CD4-positive, alpha-beta T cell (primary cell): ENCODE measurements at regions not wholly inside any gene's neighbourhood (a gene's known extent, or its start where the extent isn't known, plus 50 kb on each side); places are given as distances from the start of the nearest gene placed in this dataset.

ENCODE experiments used
- ATAC-seq: fragments of 200-7000 bp; cut with Tn5 transposase; one replicate; pipeline ENCODE4 v1.10.0; 2022; ENCODE audit warnings: mild to moderate bottlenecking; ENCODE audit not compliant: poor library complexity
- CTCF ChIA-PET: fragments of 350-600 bp; sonication (Branson Sonifier 250); formaldehyde crosslinking; loops from one replicate; lab custom pipeline; 2021; ENCODE audit warnings: antibody characterized with exemption, inconsistent platforms; lab: Charles Lee
- POLR2A ChIA-PET: fragments of 350-600 bp; sonication (Branson Sonifier 250); formaldehyde crosslinking; loops from one replicate; lab custom pipeline; 2021; ENCODE audit warnings: antibody characterized with exemption, inconsistent platforms; lab: Charles Lee
- DNase-seq, 14 experiments: peaks; one replicate each; pipeline ENCODE4 v3.0.0-alpha.2; 2013 to 2020; ENCODE audit warnings: mixed read lengths in 2 of 14
- H3K27ac ChIP-seq, 2 donors: one replicate each; pipeline versions ENCODE4 v1.5.1 to v1.7.0; 2013; ENCODE audit warnings: low read length in 2 of 2, low read depth in 1 of 2, mild to moderate bottlenecking in 1 of 2
- H3K27me3 ChIP-seq, 2 experiments: 1 replicate in 1 of 2; 2 replicates in 1 of 2; pipeline versions ENCODE4 v1.6.1 to v1.7.0; 2013; ENCODE audit warnings: low read length in 2 of 2, control low read depth in 1 of 2, mild to moderate bottlenecking in 1 of 2, moderate library complexity in 1 of 2; ENCODE audit not compliant: insufficient read depth in 2 of 2, control insufficient read depth in 1 of 2
- H3K36me3 ChIP-seq: one replicate; pipeline ENCODE4 v1.6.1; 2013; ENCODE audit warnings: low read length, control low read depth; ENCODE audit not compliant: insufficient read depth
- H3K4me1 ChIP-seq: one replicate; pipeline ENCODE4 v1.6.1; 2013; ENCODE audit warnings: low read length, control low read depth; ENCODE audit not compliant: insufficient read depth
- H3K4me3 ChIP-seq: one replicate; pipeline ENCODE4 v1.5.1; 2013; ENCODE audit warnings: mild to moderate bottlenecking, low read length, moderate library complexity
- H3K9me3 ChIP-seq, 2 experiments: 1 replicate in 1 of 2; 2 replicates in 1 of 2; pipeline versions ENCODE4 v1.6.1 to v1.7.0; 2013; ENCODE audit warnings: low read length in 2 of 2, mild to moderate bottlenecking in 2 of 2, control low read depth in 1 of 2, moderate library complexity in 1 of 2; ENCODE audit not compliant: control insufficient read depth in 1 of 2, insufficient read depth in 1 of 2
- H3K27ac Mint-ChIP-seq: one replicate; pipeline ENCODE4 v1.8.0; 2020; ENCODE audit warnings: mixed read lengths
- H3K27me3 Mint-ChIP-seq: one replicate; pipeline ENCODE4 v1.8.0; 2021; ENCODE audit warnings: mixed read lengths
- H3K36me3 Mint-ChIP-seq: one replicate; pipeline ENCODE4 v1.8.0; 2021; ENCODE audit warnings: low read depth, mixed read lengths
- H3K4me1 Mint-ChIP-seq: one replicate; pipeline ENCODE4 v1.8.0; 2021; ENCODE audit warnings: low read depth, mixed read lengths
- H3K4me3 Mint-ChIP-seq: one replicate; pipeline ENCODE4 v1.8.0; 2020; ENCODE audit warnings: mild to moderate bottlenecking, mixed read lengths
- H3K9me3 Mint-ChIP-seq: one replicate; pipeline ENCODE4 v1.8.0; 2020; ENCODE audit warnings: mixed read lengths
- intact Hi-C, 2 experiments: fragments of 100-400 bp; cut with DNase I in 1 of 2; cut with micrococcal nuclease in 1 of 2; formaldehyde crosslinking; loops; one replicate each; pipeline versions ENCODE4 v1.15.1 to v1.9.0; 2023 to 2025; cut with DNase I, micrococcal nuclease
- TF ChIP-seq, protein P1 (sequence below): fragments of 200-600 bp; IDR thresholded peaks from one replicate; pipeline ENCODE4 v1.8.0; 2022; ENCODE audit warnings: antibody characterized with exemption, mild to moderate bottlenecking

DNA sequence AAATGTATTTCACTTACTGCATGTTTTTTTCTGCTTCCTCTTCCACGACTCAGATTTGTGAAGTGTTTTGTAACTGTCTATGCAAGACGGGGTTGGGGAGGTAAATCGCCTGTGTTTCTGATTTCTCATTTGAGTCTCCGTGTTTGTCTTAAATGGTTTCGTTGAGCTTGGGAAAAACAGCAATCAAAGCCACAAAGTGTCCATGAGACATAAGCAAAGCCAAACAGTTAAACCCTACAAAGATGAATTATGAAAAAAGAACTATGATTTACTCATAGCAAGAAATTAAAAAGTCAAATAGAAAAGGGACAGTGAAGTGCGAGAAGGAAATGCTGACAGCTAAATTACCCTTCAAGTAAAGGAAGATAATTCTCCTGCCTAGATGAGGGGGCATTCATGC, 164.3 kb upstream of the TMPO start:
- Mint-ChIP-seq H3K4me3 (no peak overlapping the region), H3K4me1 (no peaks in the 10 kb centered on the region), H3K36me3 (no peaks in the 10 kb centered on the region), H3K9me3 (no peaks in the 10 kb centered on the region), H3K27me3 (peaks cover 3% of the 10 kb centered on the region), H3K27ac (no peak overlapping the region)
- no peak overlapping the region for H3K4me3 ChIP-seq
- no peaks in the 10 kb centered on the region for H3K4me1 ChIP-seq
- TF ChIP-seq, protein P1, sequence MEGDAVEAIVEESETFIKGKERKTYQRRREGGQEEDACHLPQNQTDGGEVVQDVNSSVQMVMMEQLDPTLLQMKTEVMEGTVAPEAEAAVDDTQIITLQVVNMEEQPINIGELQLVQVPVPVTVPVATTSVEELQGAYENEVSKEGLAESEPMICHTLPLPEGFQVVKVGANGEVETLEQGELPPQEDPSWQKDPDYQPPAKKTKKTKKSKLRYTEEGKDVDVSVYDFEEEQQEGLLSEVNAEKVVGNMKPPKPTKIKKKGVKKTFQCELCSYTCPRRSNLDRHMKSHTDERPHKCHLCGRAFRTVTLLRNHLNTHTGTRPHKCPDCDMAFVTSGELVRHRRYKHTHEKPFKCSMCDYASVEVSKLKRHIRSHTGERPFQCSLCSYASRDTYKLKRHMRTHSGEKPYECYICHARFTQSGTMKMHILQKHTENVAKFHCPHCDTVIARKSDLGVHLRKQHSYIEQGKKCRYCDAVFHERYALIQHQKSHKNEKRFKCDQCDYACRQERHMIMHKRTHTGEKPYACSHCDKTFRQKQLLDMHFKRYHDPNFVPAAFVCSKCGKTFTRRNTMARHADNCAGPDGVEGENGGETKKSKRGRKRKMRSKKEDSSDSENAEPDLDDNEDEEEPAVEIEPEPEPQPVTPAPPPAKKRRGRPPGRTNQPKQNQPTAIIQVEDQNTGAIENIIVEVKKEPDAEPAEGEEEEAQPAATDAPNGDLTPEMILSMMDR = no peak
- no peak overlapping the region for H3K27ac ChIP-seq
- no peak for DNase-seq
- no peaks in the 10 kb centered on the region for H3K36me3 ChIP-seq
- H3K9me3 ChIP-seq = no peaks in the 10 kb centered on the region
- peaks cover 0 to 2% of the 10 kb centered on the region in 2 experiments for H3K27me3 ChIP-seq
- ChIA-PET CTCF (interaction anchor here (0.6 to 1.4 kb wide), 2 partner anchors 9 to 460 kb away, joined by 3 read pairs; no protein-coding TSS in a partner anchor), POLR2A (no interaction called here)
- intact Hi-C loops = no loop called here
- ATAC-seq = no peak

DNA sequence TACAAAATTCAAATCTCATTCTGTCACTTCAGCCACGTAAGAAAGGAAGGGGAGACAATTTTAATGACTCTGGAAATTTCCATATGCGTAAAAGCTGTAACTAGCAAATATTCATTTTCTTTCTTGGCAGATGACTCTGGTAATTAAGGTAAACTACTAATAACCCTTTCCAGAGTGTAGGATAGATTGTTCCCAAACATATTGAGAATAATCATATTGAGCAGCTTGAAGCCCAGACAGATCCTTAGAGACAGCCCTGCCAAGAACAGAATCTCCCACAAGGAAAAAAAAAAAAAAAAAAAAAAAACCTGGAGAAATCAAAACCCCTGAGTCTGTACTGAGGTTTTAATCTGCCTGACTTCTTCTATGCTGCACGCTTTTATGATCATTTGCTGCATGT, 163.6 kb upstream of the TMPO start:
- intact Hi-C loops = no loop called here

DNA sequence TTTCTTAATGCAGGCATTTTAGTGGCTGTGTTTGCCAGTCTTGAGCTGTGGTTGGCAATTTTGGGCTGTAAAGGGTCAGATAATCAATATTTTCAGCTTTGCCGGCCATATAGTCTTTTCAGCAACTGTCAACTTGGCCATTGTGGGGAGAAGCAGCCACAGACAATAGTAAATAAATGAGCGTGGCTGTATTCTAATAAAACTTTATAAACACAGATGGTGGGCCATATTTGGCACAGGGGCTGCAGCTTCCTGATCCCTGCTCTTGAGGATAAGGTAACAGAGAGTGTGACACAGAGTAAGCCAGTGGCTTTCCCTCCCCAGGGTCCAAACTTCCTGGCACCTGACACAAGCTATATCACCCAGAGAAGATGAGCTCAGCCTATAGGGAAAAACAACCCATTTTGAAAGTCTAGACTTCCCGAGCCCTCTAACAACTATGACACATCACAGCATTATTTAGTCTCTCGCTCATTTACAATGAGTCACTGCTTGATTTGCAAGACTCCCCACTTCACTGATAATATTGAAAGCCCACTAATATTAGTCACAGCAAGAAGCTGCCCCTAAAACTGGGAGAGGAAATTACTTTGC, 163.1 kb upstream of the TMPO start:
- ChIA-PET POLR2A (no interaction called here), CTCF (interaction anchor here (1.3 to 1.4 kb wide), 2 partner anchors 10 to 42 kb away, joined by 3 read pairs; no protein-coding TSS in a partner anchor)
- Mint-ChIP-seq H3K36me3 (no peaks in the 10 kb centered on the region), H3K27ac (no peak overlapping the region), H3K4me3 (no peak overlapping the region), H3K27me3 (peaks cover 7% of the 10 kb centered on the region), H3K9me3 (no peaks in the 10 kb centered on the region), H3K4me1 (no peaks in the 10 kb centered on the region)
- H3K27me3 ChIP-seq = peaks cover 0 to 2% of the 10 kb centered on the region in 2 experiments
- DNase-seq = no peak
- no peaks in the 10 kb centered on the region for H3K36me3 ChIP-seq
- intact Hi-C loops = no loop called here
- no peak overlapping the region for H3K4me3 ChIP-seq
- H3K9me3 ChIP-seq = no peaks in the 10 kb centered on the region
- no peaks in the 10 kb centered on the region for H3K4me1 ChIP-seq
- H3K27ac ChIP-seq = no peak overlapping the region
- ATAC-seq = no peak
- TF ChIP-seq, protein P1 = no peak

More for the DNA sequence above, 163.6 kb upstream of the TMPO start:
- H3K36me3 ChIP-seq = no peaks in the 10 kb centered on the region
- no peaks in the 10 kb centered on the region for H3K4me1 ChIP-seq
- Mint-ChIP-seq H3K27ac (no peak overlapping the region), H3K4me3 (no peak overlapping the region), H3K4me1 (no peaks in the 10 kb centered on the region), H3K27me3 (peaks cover 2% of the 10 kb centered on the region), H3K9me3 (no peaks in the 10 kb centered on the region), H3K36me3 (no peaks in the 10 kb centered on the region)
- no peak for DNase-seq
- no peak for ATAC-seq
- ChIA-PET POLR2A (no interaction called here), CTCF (interaction anchor here (0.6 to 1.4 kb wide), 3 partner anchors 9 to 460 kb away, joined by 3 read pairs; no protein-coding TSS in a partner anchor)
- no peak overlapping the region for H3K27ac ChIP-seq
- H3K4me3 ChIP-seq = no peak overlapping the region
- H3K9me3 ChIP-seq = no peaks in the 10 kb centered on the region
- peaks cover 0 to 2% of the 10 kb centered on the region in 2 experiments for H3K27me3 ChIP-seq
- TF ChIP-seq, protein P1 = no peak
